ENCODE measurements at regions not wholly inside any gene's neighbourhood (a gene's known extent, or its start where the extent isn't known, plus 50 kb on each side); places are given as distances from the start of the nearest gene placed in this dataset.

- TF ChIP-seq POLR2A (IDR thresholded peaks at IDR 0.05) (no peak), CTCF (IDR thresholded peaks at IDR 0.05 in 4 of 5, conservative IDR thresholded peaks at IDR 0.05 in 1 of 5) (no peak)
These were observed 68.5 kb downstream of the CYTL1 start for GRCh38 chr4:4950561-4951290.
